GM12801 (cell line): ENCODE measurements at regions not wholly inside any gene's neighbourhood (a gene's known extent, or its start where the extent isn't known, plus 50 kb on each side); places are given as distances from the start of the nearest gene placed in this dataset.

Experiments used
- TF ChIP-seq, protein P1 (sequence below): IDR thresholded peaks from one replicate; pipeline ENCODE4 v1.5.1; 2011; ENCODE audit warnings: control low read depth; ENCODE audit not compliant: insufficient read length; ENCODE audit errors: extremely low read depth

- TF ChIP-seq, protein P1, sequence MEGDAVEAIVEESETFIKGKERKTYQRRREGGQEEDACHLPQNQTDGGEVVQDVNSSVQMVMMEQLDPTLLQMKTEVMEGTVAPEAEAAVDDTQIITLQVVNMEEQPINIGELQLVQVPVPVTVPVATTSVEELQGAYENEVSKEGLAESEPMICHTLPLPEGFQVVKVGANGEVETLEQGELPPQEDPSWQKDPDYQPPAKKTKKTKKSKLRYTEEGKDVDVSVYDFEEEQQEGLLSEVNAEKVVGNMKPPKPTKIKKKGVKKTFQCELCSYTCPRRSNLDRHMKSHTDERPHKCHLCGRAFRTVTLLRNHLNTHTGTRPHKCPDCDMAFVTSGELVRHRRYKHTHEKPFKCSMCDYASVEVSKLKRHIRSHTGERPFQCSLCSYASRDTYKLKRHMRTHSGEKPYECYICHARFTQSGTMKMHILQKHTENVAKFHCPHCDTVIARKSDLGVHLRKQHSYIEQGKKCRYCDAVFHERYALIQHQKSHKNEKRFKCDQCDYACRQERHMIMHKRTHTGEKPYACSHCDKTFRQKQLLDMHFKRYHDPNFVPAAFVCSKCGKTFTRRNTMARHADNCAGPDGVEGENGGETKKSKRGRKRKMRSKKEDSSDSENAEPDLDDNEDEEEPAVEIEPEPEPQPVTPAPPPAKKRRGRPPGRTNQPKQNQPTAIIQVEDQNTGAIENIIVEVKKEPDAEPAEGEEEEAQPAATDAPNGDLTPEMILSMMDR = no peak
Observed at GRCh38 chr9:7354704-7355103, 444.9 kb downstream of the DMAC1 start.

DNA sequence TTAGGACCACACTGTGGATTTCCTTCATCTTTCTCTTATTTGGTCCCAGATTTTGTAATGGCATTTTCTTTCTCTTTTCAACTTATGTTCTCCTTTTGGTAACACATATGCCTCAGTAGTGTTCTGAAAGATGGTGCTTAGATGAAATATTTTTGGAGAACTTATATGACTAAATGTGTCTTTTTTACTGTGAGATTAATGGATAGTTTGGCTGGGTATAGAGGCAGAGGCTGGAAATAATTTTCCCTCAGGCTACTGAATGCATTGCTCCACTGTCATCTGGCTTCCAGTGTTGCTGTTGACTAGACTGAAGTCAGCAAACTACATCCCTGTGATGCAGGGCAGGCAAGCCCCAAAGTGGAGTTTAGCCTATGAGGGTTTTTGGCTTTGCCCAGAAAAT lies 450.9 kb downstream of the DMAC1 start:
- TF ChIP-seq, protein P1 = no peak

GRCh38 chr9:7347556-7347955 lies 452.0 kb downstream of the DMAC1 start:
- TF ChIP-seq, protein P1 = no peak

DNA sequence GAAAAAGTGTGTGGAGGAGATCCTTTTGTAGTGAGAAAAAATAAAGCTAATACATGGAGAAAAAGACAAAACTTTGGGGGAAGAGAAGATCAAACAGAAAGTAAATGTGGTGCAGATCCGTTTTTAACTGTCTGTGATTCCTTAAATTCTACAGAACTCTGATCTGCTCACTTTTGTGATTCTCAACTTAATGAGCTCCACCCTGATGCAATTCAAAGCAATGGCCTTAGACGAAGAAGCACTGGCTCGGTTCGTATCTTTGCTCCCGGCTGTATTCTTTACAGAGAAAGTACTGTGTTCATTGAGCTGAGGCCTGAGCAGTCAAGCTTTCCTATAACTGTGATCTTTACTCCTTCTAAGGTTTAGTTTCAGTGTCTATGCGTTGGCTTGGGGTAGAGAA lies 453.4 kb downstream of the DMAC1 start:
- TF ChIP-seq, protein P1 = no peak

DNA sequence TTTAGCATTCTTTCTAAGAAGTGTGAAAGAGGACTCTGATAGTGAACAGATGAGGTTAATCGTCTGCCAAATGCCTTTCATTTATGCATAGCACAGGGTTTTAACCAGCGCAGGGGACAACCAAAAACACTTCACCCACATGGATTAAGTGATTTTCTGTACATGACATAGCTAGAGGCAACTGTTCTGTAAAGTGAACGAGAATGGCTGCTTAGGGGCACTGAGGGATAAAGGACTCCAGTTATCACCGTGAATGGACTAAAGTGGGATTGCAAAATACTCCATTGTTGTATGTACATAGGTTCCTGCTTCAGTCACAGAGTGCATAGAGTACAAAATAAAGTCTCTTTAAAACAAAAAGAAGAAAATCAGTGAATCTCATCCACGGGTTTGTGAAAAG lies 456.8 kb downstream of the DMAC1 start:
- TF ChIP-seq, protein P1 = no peak

GRCh38 chr9:7342229-7342628 lies 457.3 kb downstream of the DMAC1 start:
- TF ChIP-seq, protein P1 = no peak

- TF ChIP-seq, protein P1 = no peak
Observed at GRCh38 chr9:7341571-7341970, 458.0 kb downstream of the DMAC1 start.

GRCh38 chr9:7340451-7340850 lies 459.1 kb downstream of the DMAC1 start:
- TF ChIP-seq, protein P1 = no peak
